ENCODE measurements at regions not wholly inside any gene's neighbourhood (a gene's known extent, or its start where the extent isn't known, plus 50 kb on each side); places are given as distances from the start of the nearest gene placed in this dataset.

DNA sequence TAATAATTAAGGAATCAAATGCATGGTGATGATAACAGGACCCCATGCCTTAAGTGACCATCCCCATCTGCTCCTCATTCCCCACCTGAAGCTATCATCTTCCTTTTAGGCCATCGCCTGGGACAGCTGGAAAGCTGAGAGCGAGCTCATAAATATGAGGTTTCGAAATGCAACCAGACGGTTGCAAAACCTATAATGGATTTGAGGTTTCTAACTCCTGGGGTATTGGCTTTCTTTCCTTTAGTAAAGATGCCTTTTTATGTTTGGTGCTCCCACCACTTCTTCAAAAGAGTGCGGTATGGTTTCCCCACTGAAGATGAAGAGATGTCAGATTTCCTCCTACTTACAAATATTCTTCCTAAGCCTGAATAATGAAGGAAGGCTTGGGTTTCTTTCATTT lies 1589.5 kb upstream of the PIK3C3 start (continued):
- TF ChIP-seq REST (IDR thresholded peaks at IDR 0.05; ENCODE audit: low read depth, low read length) (no peak), WRNIP1 (IDR thresholded peaks at IDR 0.05; ENCODE audit: borderline replicate concordance, low read depth, low read length) (no peak), CREM (IDR thresholded peaks at IDR 0.05; ENCODE audit: low read depth) (no peak)
- TF ChIP-seq, protein P1, sequence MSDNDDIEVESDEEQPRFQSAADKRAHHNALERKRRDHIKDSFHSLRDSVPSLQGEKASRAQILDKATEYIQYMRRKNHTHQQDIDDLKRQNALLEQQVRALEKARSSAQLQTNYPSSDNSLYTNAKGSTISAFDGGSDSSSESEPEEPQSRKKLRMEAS (IDR thresholded peaks at IDR 0.05; ENCODE audit: low read depth, low read length), result no peak

- no peaks in the 10 kb centered on the region for H3K4me1 ChIP-seq (ENCODE audit: control insufficient read depth, insufficient read depth, low read length)
- H3K4me2 ChIP-seq (ENCODE audit: control insufficient read depth, insufficient read depth), result no peak overlapping the region
- no peaks in the 10 kb centered on the region for H4K20me1 ChIP-seq (ENCODE audit: control insufficient read depth, insufficient read depth)
- no peak for ATAC-seq
- H3K27ac ChIP-seq (ENCODE audit: control insufficient read depth, insufficient read depth), result no peak overlapping the region
- no peaks in the 10 kb centered on the region for H3K27me3 ChIP-seq (replicated peaks in 1 of 2; ENCODE audit: control insufficient read depth in 2 of 2, insufficient read depth in 2 of 2, low read length in 1 of 2)
- in situ Hi-C loops (cut with MboI), result no loop called here
- DNase-seq (ENCODE audit: low read depth, low spot score), result no peak
- H3K9ac ChIP-seq (ENCODE audit: control insufficient read depth, insufficient read depth, low read length), result no peak overlapping the region
- ChIA-PET RAD21 (ENCODE audit: unreplicated experiment) (no interaction called here), SMC1A (ENCODE audit: uncharacterized antibody, unreplicated experiment) (no interaction called here), POLR2A (no interaction called here), CTCF (interaction anchor here (0.7 kb wide), 1 partner anchor 107 kb away, joined by 3 read pairs; no protein-coding TSS in a partner anchor)
- no peaks in the 10 kb centered on the region for H3K36me3 ChIP-seq (ENCODE audit: control insufficient read depth in 2 of 2, insufficient read depth in 2 of 2, low read length in 1 of 2)
- H3K4me3 ChIP-seq, result no peak overlapping the region
- intact Hi-C loops (cut with micrococcal nuclease; ENCODE audit: unreplicated experiment), result no loop called here
- TF ChIP-seq POU2F2 (IDR thresholded peaks at IDR 0.05; ENCODE audit: borderline replicate concordance, low read depth, low read length), result no peak
- no peak for TF ChIP-seq EED (IDR thresholded peaks at IDR 0.05; ENCODE audit: low read depth)
- 3% methylated on average over 2 of the region's 2 CpGs for WGBS (ENCODE audit: insufficient coverage, insufficient replicate concordance, low lambda C conversion rate, missing lambda C conversion rate)
- no peak overlapping the region for H2AFZ ChIP-seq (ENCODE audit: control insufficient read depth, low read depth, low read length)
- no peaks in the 10 kb centered on the region for H3K79me2 ChIP-seq (ENCODE audit: control insufficient read depth, insufficient read depth, low read length)
- BruUV-seq (replicated peaks), result no TSS peak
- no peaks in the 10 kb centered on the region for H3K9me3 ChIP-seq (replicated peaks; ENCODE audit: control insufficient read depth, insufficient read depth, low read length)
- no peak for FAIRE-seq
Observed at GRCh38 chr18:40360558-40360957, 1594.5 kb upstream of the PIK3C3 start.

All from GM12878 (cell line).